ENCODE measurements at regions not wholly inside any gene's neighbourhood (a gene's known extent, or its start where the extent isn't known, plus 50 kb on each side); places are given as distances from the start of the nearest gene placed in this dataset.

DNA sequence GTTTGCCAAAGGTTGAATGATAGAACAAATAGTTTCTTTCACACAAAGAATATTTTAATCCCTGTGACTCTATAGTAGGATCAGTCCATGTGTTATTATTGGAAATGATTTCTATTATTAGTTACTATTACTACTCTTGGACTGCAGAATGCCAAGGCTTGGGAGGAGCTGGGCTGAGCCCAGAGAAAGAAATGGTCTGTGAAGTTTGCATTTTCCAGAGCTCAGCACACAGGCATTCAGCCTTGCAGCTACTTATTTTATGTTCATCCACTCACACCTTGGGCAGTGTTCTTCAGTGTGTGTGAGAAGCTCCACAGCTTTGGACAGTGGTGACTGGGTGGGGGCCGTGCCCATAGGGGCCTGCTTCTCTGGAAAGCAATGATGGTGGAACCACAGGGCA is 583.1 kb downstream of the CCDC171 start:
- TF ChIP-seq, protein P1, sequence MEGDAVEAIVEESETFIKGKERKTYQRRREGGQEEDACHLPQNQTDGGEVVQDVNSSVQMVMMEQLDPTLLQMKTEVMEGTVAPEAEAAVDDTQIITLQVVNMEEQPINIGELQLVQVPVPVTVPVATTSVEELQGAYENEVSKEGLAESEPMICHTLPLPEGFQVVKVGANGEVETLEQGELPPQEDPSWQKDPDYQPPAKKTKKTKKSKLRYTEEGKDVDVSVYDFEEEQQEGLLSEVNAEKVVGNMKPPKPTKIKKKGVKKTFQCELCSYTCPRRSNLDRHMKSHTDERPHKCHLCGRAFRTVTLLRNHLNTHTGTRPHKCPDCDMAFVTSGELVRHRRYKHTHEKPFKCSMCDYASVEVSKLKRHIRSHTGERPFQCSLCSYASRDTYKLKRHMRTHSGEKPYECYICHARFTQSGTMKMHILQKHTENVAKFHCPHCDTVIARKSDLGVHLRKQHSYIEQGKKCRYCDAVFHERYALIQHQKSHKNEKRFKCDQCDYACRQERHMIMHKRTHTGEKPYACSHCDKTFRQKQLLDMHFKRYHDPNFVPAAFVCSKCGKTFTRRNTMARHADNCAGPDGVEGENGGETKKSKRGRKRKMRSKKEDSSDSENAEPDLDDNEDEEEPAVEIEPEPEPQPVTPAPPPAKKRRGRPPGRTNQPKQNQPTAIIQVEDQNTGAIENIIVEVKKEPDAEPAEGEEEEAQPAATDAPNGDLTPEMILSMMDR (IDR thresholded peaks at IDR 0.05): no peak
- no peak for TF ChIP-seq POLR2A (IDR thresholded peaks at IDR 0.05)

Data from esophagus squamous epithelium (tissue), 4 donors.